ENCODE measurements at regions not wholly inside any gene's neighbourhood (a gene's known extent, or its start where the extent isn't known, plus 50 kb on each side); places are given as distances from the start of the nearest gene placed in this dataset.

DNA sequence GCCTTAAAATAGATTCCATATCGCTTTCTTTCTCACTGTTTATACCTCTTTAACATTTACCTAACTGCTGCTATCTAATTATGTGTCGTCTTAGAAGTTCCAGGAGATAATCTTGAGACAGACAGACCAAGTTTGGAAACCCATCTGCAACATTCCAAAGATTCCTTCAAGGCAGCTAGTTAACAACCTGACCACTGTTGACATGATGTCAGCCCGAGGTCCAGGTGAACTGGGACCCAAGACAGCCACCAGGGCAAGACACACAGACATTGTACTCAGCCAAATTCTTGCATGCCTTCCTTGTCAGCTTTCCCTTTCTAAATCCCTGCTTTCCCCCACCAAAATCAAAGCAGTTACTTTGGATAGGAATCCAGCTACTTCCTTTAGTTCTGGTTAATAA lies 1476.5 kb upstream of the PRR20A start:
- 9 to 12% methylated on average over 3 of the region's 3 CpGs for WGBS, 2 donors
- H3K36me3 ChIP-seq (replicated peaks in 1 of 2; ENCODE audit: insufficient read depth in 1 of 2, low read depth in 2 of 2): no peaks in the 10 kb centered on the region
- H3K27ac ChIP-seq: no peak overlapping the region
- intact Hi-C loops (cut with DNase I): no loop called here
- ATAC-seq (no peak), DNase-seq (no peak)
- no peak for TF ChIP-seq POLR2A (IDR thresholded peaks at IDR 0.05)
- TF ChIP-seq, protein P1, sequence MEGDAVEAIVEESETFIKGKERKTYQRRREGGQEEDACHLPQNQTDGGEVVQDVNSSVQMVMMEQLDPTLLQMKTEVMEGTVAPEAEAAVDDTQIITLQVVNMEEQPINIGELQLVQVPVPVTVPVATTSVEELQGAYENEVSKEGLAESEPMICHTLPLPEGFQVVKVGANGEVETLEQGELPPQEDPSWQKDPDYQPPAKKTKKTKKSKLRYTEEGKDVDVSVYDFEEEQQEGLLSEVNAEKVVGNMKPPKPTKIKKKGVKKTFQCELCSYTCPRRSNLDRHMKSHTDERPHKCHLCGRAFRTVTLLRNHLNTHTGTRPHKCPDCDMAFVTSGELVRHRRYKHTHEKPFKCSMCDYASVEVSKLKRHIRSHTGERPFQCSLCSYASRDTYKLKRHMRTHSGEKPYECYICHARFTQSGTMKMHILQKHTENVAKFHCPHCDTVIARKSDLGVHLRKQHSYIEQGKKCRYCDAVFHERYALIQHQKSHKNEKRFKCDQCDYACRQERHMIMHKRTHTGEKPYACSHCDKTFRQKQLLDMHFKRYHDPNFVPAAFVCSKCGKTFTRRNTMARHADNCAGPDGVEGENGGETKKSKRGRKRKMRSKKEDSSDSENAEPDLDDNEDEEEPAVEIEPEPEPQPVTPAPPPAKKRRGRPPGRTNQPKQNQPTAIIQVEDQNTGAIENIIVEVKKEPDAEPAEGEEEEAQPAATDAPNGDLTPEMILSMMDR (IDR thresholded peaks at IDR 0.05): no peak
- no peaks in the 10 kb centered on the region for H3K27me3 ChIP-seq
- H3K4me1 ChIP-seq: no peaks in the 10 kb centered on the region
- H3K4me3 ChIP-seq: no peak overlapping the region
- H3K9me3 ChIP-seq: no peaks in the 10 kb centered on the region

DNA sequence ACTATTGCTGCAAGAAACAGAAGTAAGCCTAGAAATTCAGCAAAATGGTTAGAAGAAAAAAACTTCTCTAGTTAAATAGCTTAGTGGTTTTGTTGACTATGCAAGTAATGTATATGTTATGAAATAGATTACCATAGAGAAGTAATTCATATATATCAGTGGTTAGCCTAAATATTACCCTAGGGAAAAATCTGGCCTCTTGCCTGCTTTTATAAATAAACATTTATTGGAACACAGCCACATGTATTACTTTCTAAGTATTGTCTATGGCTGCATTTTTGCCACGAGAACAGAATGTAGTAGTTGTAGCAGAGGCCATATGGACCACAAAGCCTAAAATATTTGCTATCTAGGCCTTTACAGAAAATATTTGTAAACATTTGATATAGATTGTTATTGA lies 1471.7 kb upstream of the PRR20A start:
- TF ChIP-seq, protein P1 (IDR thresholded peaks at IDR 0.05): no peak
- no peak for TF ChIP-seq POLR2A (IDR thresholded peaks at IDR 0.05)
- Histone ChIP-seq H3K36me3 (replicated peaks in 1 of 2; ENCODE audit: insufficient read depth in 1 of 2, low read depth in 2 of 2) (no peaks in the 10 kb centered on the region), H3K4me1 (no peaks in the 10 kb centered on the region), H3K27ac (no peak overlapping the region), H3K4me3 (no peak overlapping the region), H3K27me3 (no peaks in the 10 kb centered on the region), H3K9me3 (no peaks in the 10 kb centered on the region)
- 63 to 70% methylated on average over 1 of the region's 1 CpG for WGBS, 2 donors
- intact Hi-C loops (cut with DNase I): no loop called here
- ATAC-seq: no peak
- DNase-seq: no peak

GRCh38 chr13:55673910-55674309 lies 1466.8 kb upstream of the PRR20A start:
- no peak for TF ChIP-seq POLR2A (IDR thresholded peaks at IDR 0.05)
- TF ChIP-seq, protein P1 (IDR thresholded peaks at IDR 0.05): no peak
- no peaks in the 10 kb centered on the region for H3K36me3 ChIP-seq (replicated peaks in 1 of 2; ENCODE audit: insufficient read depth in 1 of 2, low read depth in 2 of 2)
- no peaks in the 10 kb centered on the region for H3K9me3 ChIP-seq
- no peak overlapping the region for H3K27ac ChIP-seq
- no peaks in the 10 kb centered on the region for H3K27me3 ChIP-seq
- intact Hi-C loops (cut with DNase I): no loop called here
- H3K4me3 ChIP-seq: no peak overlapping the region
- ATAC-seq (no peak), DNase-seq (no peak)
- 65 to 70% methylated on average over 2 of the region's 2 CpGs for WGBS, 2 donors
- no peaks in the 10 kb centered on the region for H3K4me1 ChIP-seq

GRCh38 chr13:55682776-55683175 lies 1457.9 kb upstream of the PRR20A start:
- ATAC-seq (no peak), DNase-seq (no peak)
- TF ChIP-seq, protein P1 (IDR thresholded peaks at IDR 0.05): no peak
- TF ChIP-seq POLR2A (IDR thresholded peaks at IDR 0.05): no peak
- Histone ChIP-seq H3K9me3 (no peaks in the 10 kb centered on the region), H3K36me3 (replicated peaks in 1 of 2; ENCODE audit: insufficient read depth in 1 of 2, low read depth in 2 of 2) (no peaks in the 10 kb centered on the region), H3K4me3 (no peak overlapping the region), H3K27me3 (no peaks in the 10 kb centered on the region), H3K27ac (no peak overlapping the region), H3K4me1 (no peaks in the 10 kb centered on the region)
- WGBS, 2 donors: 47 to 56% methylated on average over 3 of the region's 3 CpGs
- intact Hi-C loops (cut with DNase I): no loop called here

- whole genome bisulfite sequencing, 2 donors: 51 to 65% methylated on average over 1 of the region's 1 CpG
- Histone ChIP-seq H3K27ac (no peak overlapping the region), H3K9me3 (no peaks in the 10 kb centered on the region), H3K36me3 (replicated peaks in 1 of 2; ENCODE audit: insufficient read depth in 1 of 2, low read depth in 2 of 2) (no peaks in the 10 kb centered on the region), H3K4me3 (no peak overlapping the region), H3K4me1 (no peaks in the 10 kb centered on the region), H3K27me3 (no peaks in the 10 kb centered on the region)
- ATAC-seq (no peak), DNase-seq (no peak)
- TF ChIP-seq, protein P1 (IDR thresholded peaks at IDR 0.05): no peak
- no peak for TF ChIP-seq POLR2A (IDR thresholded peaks at IDR 0.05)
- intact Hi-C loops (cut with DNase I): no loop called here
These were observed 1435.2 kb upstream of the PRR20A start for GRCh38 chr13:55705526-55705925.
